Activated T-helper 2 cell treated with anti-CD3 and anti-CD28 coated beads, Interferon-gamma antibody, Interleukin-2, Interleukin-4, amounts not matched to agents 10 μg/mL and 5 μg/mL and 100 μg/mL, durations not matched to agents 14 hours and 24 hours and 36 hours (primary cell): ENCODE measurements at regions not wholly inside any gene's neighbourhood (a gene's known extent, or its start where the extent isn't known, plus 50 kb on each side); places are given as distances from the start of the nearest gene placed in this dataset.

ENCODE experiments used
- DNase-seq: peaks from one replicate; pipeline ENCODE4 v3.0.0; 2021; ENCODE audit warnings: low spot score
- H3K27ac Mint-ChIP-seq: one replicate; pipeline ENCODE4 v1.8.0; 2021; ENCODE audit warnings: mixed read lengths
- H3K27me3 Mint-ChIP-seq: one replicate; pipeline ENCODE4 v1.8.0; 2021; ENCODE audit warnings: low read depth, mixed read lengths
- H3K36me3 Mint-ChIP-seq: one replicate; pipeline ENCODE4 v1.8.0; 2021; ENCODE audit warnings: low read depth, mixed read lengths
- H3K4me1 Mint-ChIP-seq: one replicate; pipeline ENCODE4 v1.8.0; 2021; ENCODE audit warnings: low read depth, mixed read lengths
- H3K4me3 Mint-ChIP-seq: one replicate; pipeline ENCODE4 v1.8.0; 2021; ENCODE audit warnings: low read depth, mild to moderate bottlenecking, moderate library complexity, mixed read lengths
- H3K9me3 Mint-ChIP-seq: one replicate; pipeline ENCODE4 v1.8.0; 2021; ENCODE audit warnings: mixed read lengths
- intact Hi-C: fragments of 100-400 bp; cut with micrococcal nuclease; formaldehyde crosslinking; loops from one replicate; pipeline ENCODE4 v1.15.1; 2023

DNA sequence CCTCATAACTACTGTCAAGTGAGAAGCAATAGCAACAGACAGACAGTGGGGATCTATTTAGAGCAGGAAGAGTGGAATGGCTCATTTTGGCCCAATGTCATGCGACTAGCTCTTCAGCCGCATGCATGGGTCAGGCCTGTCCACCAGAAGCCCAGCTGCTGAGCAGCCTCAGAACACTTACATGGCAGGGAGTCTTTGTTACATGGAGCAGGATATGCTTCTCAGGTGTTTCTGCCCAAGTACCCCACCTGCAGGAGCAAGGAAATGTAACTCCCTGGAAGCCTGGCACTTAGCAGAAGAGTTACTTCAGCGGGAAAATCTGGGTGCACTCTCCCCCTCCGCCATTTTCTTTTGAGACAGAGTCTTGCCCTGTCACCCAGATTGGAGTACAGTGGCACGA, 73.5 kb upstream of the ARHGAP5 start:
- DNase-seq = no peak
- H3K36me3 Mint-ChIP-seq = no peaks in the 10 kb centered on the region
- H3K4me3 Mint-ChIP-seq = no peak overlapping the region
- no peaks in the 10 kb centered on the region for H3K9me3 Mint-ChIP-seq
- H3K27ac Mint-ChIP-seq = no peak overlapping the region
- intact Hi-C loops = no loop called here
- no peaks in the 10 kb centered on the region for H3K4me1 Mint-ChIP-seq
- H3K27me3 Mint-ChIP-seq = peaks cover 1% of the 10 kb centered on the region

DNA sequence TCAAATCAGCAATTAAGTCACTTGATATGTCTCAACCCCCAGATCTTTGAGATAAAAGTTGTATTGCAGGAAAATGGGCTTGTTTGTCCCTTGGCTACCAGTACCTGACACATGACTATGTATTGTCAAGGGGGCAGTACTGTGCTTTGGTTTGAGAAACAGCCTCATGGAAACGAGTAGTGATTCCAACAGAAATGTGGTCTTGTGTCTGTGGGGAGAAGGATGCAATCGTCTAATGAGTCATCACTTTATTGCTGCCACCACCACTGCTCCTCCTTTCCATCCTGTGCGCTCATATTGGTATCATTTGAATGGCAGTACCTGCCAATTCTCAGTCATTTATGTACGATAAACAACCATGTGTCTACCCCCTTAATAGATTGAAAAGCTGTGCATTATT, 72.8 kb upstream of the ARHGAP5 start:
- intact Hi-C loops = no loop called here
- Mint-ChIP-seq H3K36me3 (no peaks in the 10 kb centered on the region), H3K4me1 (no peaks in the 10 kb centered on the region), H3K9me3 (no peaks in the 10 kb centered on the region), H3K27me3 (peaks cover 1% of the 10 kb centered on the region), H3K27ac (no peak overlapping the region), H3K4me3 (no peak overlapping the region)
- DNase-seq = no peak

DNA sequence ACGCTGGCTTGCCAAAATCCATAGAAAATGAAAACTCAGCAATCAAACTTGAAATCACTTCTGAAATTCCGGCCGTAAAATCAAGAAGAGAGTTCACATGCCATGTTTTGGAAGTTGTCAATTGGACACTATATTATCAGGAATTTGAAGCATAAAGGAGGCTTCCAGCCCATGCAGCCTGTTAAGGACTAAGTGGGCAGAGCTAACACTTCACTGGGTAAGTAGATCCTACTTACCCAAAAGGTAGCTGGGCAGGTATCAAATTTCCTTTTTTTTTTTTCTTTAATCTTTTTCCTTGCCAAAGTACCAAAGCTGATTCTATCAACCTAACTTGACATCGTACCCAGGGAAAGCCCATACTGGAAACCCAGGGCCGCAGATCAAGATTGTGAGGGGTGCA, 71.5 kb upstream of the ARHGAP5 start:
- Mint-ChIP-seq H3K27ac (no peak overlapping the region), H3K4me3 (no peak overlapping the region), H3K36me3 (no peaks in the 10 kb centered on the region)

DNA sequence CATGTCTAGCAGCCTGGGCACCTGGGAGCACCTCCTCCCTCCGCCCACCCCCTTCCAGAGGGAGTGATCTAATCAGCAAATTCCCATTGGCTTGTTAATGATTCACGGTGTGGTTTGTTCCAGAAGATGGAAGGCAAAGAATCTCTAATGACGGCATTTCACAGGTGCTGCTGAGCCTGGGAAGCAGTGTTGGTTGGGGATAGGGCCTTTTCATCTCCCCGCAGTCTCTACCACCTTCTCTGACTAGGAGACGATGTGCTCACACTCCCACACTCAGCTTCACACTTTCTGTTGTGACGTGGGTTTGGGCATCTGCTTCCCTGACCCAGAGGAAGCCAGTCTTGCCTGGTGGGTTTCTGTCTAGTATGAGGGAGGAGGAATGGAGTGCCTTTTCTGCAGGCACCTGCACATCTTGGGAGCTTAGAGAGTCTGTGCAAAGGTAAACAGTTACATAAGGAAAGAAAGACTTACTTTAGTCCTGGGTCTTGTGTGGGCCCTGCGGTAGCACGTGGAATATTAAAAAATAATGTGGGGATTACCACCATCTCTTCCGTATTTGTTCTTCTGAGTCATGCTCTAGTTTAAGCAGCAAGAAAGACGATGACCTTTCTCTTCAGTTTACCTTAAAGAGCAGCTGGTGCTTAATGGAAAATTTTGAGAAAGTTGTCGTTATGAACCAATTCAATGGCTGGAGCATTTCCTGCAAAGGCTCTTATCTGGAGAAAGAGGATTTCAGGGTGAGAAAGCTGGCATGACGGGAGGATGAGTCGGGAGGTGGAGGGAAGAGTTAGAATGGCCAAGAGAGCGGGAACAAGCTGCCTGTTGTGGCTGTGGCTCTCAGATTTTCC, 70.6 kb upstream of the ARHGAP5 start:
- intact Hi-C loops = no loop called here
- no peak overlapping the region for H3K4me3 Mint-ChIP-seq
- DNase-seq = no peak
- H3K9me3 Mint-ChIP-seq = no peaks in the 10 kb centered on the region
- H3K36me3 Mint-ChIP-seq = no peaks in the 10 kb centered on the region
- no peaks in the 10 kb centered on the region for H3K4me1 Mint-ChIP-seq
- peaks cover 1% of the 10 kb centered on the region for H3K27me3 Mint-ChIP-seq
- H3K27ac Mint-ChIP-seq = no peak overlapping the region

More for the DNA sequence above, 71.5 kb upstream of the ARHGAP5 start:
- intact Hi-C loops = no loop called here
- H3K4me1 Mint-ChIP-seq = no peaks in the 10 kb centered on the region
- H3K9me3 Mint-ChIP-seq = no peaks in the 10 kb centered on the region
- peaks cover 1% of the 10 kb centered on the region for H3K27me3 Mint-ChIP-seq
- no peak for DNase-seq

DNA sequence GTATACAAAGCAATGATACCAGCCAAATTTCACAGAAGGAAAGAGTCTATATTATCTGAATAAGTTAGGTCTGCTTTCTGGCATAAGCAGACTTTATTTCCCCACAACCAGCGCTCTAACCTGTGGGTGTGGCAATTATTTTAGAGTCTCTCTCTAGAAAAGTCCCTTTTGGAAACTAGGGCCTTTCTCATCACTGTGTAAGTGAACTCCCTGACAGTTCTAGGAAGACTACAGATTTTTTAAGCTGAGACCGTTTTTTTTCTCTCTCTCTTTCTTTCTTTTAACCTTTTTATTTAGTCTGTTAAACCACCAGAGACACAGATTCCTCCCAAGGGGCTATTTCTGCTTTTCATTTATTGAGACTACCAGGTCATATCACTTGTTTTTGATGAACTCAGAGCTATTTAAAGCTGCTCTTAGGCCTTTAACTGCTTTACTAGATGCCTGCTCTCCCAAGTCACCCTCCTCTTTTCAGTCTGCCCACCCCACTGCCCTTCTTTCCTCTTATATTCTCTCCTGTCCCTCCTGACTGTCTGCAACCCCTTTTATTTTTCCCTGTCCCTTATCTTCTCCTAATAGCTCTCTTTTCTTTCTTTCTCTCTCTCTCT, 69.2 kb upstream of the ARHGAP5 start:
- Mint-ChIP-seq H3K4me3 (no peak overlapping the region), H3K27ac (no peak overlapping the region), H3K27me3 (no peaks in the 10 kb centered on the region), H3K9me3 (no peaks in the 10 kb centered on the region), H3K36me3 (no peaks in the 10 kb centered on the region), H3K4me1 (no peaks in the 10 kb centered on the region)
- DNase-seq = no peak
- intact Hi-C loops = no loop called here

DNA sequence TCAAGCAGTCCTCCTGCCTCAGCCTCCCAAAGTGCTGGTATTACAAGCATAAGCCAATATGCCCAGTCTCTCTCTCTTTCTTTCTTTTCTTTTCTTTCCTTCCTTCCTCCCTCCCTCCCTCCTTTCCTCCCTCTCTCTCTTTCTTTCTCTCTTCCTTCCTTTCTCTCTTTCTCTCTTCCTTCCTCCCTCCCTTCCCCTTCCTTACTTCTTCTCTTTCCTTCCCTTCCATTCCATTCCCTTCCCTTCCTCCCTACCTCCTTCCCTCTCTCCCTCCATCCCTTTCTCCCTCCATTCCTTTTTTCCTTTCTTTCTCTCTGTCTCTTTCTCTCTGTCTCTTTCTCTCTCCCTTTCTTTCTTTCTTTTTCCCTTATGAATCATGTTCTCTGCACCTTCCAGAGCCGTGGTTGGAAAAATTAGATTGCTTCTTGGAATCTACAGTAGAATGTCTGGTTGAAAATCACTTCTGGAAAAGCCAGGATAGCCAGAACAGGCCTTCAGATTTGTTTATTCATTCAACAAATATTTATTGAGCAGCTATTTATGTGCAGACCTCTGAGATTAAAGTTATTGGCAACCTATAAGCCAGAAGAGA, 68.4 kb upstream of the ARHGAP5 start:
- H3K4me1 Mint-ChIP-seq = no peaks in the 10 kb centered on the region
- intact Hi-C loops = no loop called here
- no peaks in the 10 kb centered on the region for H3K9me3 Mint-ChIP-seq
- H3K4me3 Mint-ChIP-seq = no peak overlapping the region
- no peak for DNase-seq
- no peak overlapping the region for H3K27ac Mint-ChIP-seq
- H3K27me3 Mint-ChIP-seq = no peaks in the 10 kb centered on the region
- no peaks in the 10 kb centered on the region for H3K36me3 Mint-ChIP-seq

DNA sequence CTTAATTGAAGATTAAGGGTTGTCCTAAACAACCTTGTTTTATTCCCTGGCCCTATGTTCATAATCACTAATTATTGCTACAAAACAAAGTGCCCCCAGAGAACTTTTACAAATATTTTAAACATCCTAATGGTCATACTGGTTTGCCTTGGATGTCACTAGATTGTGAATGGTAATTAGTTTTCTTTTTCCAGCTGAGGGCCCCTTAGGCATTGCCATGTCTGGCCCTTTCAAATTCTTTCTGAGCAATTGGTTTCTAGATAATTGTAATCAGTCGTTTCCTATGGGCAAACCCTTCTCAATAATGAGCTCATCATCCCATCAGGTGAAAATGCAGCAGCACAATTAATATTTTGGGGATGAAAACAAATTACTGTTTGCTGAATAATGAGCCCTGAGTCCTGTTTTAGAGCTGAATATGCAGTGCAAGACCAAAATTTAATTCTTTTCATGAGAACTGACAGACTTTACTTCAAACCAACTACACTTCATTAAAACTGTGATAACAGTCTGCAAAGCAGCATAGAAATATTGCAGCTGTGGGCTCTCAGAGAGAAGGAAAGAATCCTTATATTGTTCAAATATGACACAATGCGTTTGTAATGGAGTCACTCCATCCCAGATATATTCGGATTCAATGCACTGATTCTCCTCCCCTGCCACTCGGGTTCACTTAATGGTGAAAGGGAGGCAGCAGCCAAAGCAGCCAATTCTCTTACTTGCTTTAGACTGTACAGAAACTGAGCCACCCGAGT, 67.7 kb upstream of the ARHGAP5 start:
- Mint-ChIP-seq H3K36me3 (no peaks in the 10 kb centered on the region), H3K4me1 (no peaks in the 10 kb centered on the region), H3K27ac (no peak overlapping the region), H3K27me3 (no peaks in the 10 kb centered on the region), H3K4me3 (no peak overlapping the region), H3K9me3 (no peaks in the 10 kb centered on the region)
- no peak for DNase-seq
- intact Hi-C loops = no loop called here

DNA sequence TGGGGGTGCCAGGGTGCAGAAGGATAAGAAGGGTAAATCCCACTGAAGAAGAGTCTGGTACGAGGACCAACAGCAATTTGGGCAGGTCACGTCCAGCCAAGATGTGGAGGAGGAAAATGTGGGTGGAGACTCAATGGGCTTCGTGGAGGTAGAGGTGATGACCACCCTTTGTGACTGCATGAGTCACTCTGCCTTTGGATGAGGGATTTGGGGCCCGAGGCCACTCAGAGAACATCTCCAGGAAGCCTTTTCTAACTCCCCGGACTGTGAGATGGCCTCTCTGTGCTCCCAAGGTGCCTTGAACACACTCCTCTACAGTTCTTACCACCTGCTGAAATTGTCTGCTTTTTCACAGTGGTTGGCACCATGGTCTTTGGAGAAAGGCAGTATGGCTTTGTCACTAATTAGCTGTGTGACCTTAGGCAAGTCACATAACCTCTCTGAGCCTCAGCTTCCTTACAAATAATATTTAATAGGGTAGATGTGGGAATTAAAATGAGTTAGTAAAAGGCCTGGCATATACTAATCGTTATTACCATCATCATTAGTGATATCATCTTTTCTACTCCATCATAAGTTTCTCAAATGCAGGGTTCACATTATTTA, 67.0 kb upstream of the ARHGAP5 start:
- Mint-ChIP-seq H3K4me3 (no peak overlapping the region), H3K27ac (no peak overlapping the region), H3K36me3 (no peaks in the 10 kb centered on the region), H3K4me1 (no peaks in the 10 kb centered on the region), H3K27me3 (no peaks in the 10 kb centered on the region), H3K9me3 (no peaks in the 10 kb centered on the region)
- no peak for DNase-seq
- intact Hi-C loops = no loop called here

DNA sequence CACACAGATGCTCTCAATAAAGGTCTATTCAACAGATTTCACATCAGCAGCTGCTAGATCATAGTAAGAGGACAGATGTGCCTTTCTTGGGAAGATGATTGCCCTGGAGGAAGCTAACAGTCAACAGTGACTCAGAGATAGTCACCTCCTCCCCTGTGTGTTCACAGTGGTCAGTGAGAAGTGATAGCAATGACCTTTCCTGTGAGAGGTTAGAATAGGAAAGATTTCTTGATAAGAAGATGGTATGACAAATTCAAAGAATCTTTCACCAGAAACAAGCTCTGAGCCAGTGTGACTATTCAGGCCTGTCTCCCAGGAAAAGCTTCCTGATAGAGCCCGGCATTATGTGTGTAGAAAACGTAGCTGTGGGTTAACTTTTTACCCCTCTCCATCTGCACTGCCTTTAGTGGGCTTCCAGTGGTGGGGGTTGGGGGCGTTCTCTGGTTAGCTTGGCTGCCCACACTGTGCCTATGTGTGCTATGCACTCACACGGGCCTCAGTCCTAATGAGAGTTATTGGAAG, 66.4 kb upstream of the ARHGAP5 start:
- Mint-ChIP-seq H3K4me1 (no peaks in the 10 kb centered on the region), H3K4me3 (no peak overlapping the region), H3K27me3 (no peaks in the 10 kb centered on the region), H3K27ac (no peak overlapping the region), H3K9me3 (no peaks in the 10 kb centered on the region), H3K36me3 (no peaks in the 10 kb centered on the region)
- intact Hi-C loops = no loop called here
- DNase-seq = no peak

DNA sequence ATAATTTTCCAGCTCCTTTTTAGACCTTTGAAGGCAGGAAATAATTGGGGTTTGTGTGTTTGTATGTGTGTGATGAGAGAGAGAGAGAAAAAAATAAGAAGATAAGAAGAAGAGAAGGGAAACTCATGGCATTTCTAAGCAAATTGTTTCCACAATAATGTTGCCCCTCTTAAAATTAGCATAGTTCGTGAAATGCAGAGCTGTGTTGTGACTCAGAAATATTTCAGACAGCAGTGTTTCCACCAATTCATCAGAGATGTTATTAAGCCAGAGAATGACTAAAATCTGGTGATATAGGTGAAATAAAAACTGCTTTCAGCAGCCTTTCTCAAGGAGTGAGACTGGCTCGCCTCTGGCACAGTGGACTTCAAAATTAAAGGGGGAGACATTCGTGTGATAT, 65.9 kb upstream of the ARHGAP5 start:
- Mint-ChIP-seq H3K4me3 (no peak overlapping the region), H3K27ac (no peak overlapping the region), H3K27me3 (no peaks in the 10 kb centered on the region), H3K4me1 (no peaks in the 10 kb centered on the region), H3K36me3 (no peaks in the 10 kb centered on the region), H3K9me3 (no peaks in the 10 kb centered on the region)
- intact Hi-C loops = no loop called here
- DNase-seq = no peak

DNA sequence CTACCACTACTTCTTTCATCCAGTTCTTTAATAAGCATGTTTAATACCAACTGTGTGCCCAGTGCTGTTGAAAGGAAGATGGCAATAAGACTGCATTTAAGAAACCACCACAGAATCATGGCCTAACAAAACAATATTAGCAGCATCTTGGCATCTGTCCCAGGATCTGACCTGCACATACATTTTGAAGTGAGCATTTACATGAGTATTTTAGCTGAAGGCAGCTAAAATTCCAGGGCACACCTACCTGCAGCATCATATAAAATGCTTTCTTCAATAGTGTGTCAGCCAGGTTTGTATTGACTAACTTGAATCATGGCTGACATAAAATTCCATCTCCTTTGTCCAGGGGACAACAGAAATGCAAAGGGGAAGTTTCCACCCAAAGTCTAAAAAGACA, 65.0 kb upstream of the ARHGAP5 start:
- no peak overlapping the region for H3K27ac Mint-ChIP-seq
- H3K9me3 Mint-ChIP-seq = no peaks in the 10 kb centered on the region
- H3K4me3 Mint-ChIP-seq = no peak overlapping the region
- no peaks in the 10 kb centered on the region for H3K36me3 Mint-ChIP-seq
- no peak for DNase-seq
- H3K27me3 Mint-ChIP-seq = no peaks in the 10 kb centered on the region
- H3K4me1 Mint-ChIP-seq = no peaks in the 10 kb centered on the region
- intact Hi-C loops = no loop called here

DNA sequence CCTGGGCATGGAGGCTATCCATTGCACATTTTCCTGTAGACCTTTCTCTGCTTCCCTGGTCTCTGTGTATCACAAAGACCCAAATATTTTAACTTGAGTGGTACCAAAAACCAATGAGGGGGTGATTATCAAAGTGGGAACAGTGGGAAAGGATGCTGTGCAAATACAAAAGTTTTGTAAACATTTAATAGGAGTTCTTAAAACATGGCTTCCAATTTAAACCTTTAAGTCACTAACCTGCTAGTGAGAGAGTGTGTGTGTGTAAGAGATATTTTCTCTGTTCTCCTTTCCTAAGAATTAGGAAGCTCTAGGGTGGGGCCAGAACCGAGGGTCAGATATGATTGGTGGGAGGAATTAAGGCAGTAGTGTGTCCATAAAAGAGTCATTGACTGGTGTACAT, 64.5 kb upstream of the ARHGAP5 start:
- Mint-ChIP-seq H3K4me3 (no peak overlapping the region), H3K27ac (no peak overlapping the region), H3K27me3 (no peaks in the 10 kb centered on the region)

More for the DNA sequence above, 64.5 kb upstream of the ARHGAP5 start:
- Mint-ChIP-seq H3K9me3 (no peaks in the 10 kb centered on the region), H3K36me3 (no peaks in the 10 kb centered on the region), H3K4me1 (no peaks in the 10 kb centered on the region)
- DNase-seq = no peak
- intact Hi-C loops = no loop called here
